ENCODE measurements at regions not wholly inside any gene's neighbourhood (a gene's known extent, or its start where the extent isn't known, plus 50 kb on each side); places are given as distances from the start of the nearest gene placed in this dataset.

DNA sequence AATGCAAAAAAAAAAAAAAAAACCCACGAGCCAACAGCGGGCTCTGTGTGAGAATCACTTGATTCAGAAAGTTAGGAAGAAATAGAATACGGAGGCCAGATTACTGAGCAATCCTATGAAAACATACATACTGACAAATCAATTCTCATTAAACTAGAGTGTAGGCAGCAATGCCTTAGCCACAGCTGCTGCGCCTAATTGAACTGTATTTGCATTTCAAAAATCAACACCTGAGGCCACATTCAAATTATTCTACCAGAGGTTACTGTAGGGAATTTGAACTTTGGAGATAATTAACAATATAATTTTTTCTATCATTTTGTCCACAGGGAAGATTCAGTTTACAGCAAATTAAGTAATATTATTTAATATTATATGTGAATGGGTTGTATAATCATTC is 138.4 kb upstream of the PLD5 start:
- TF ChIP-seq CTCF (IDR thresholded peaks at IDR 0.05) (no peak), POLR2A (IDR thresholded peaks at IDR 0.05) (no peak)
